NOMO-1 treated with DMSO at 0.1 percent for 48 hours (cell line): ENCODE measurements at regions not wholly inside any gene's neighbourhood (a gene's known extent, or its start where the extent isn't known, plus 50 kb on each side); places are given as distances from the start of the nearest gene placed in this dataset.

ENCODE experiments used
- DNase-seq: peaks from one replicate; lab custom pipeline; 2025; ENCODE audit not compliant: unreplicated experiment; lab: John Stamatoyannopoulos, UW

GRCh38 chr4:124333466-124333865, 379.1 kb downstream of the ANKRD50 start:
- no peak for DNase-seq

- peak; percentile 47 for DNase-seq
Observed at GRCh38 chr4:124334119-124334518, 378.4 kb downstream of the ANKRD50 start.

GRCh38 chr4:124337874-124338273, 374.7 kb downstream of the ANKRD50 start:
- DNase-seq = no peak

- no peak for DNase-seq
Observed at GRCh38 chr4:124343661-124344171, 368.8 kb downstream of the ANKRD50 start.

GRCh38 chr4:124372916-124373315, 339.6 kb downstream of the ANKRD50 start:
- no peak for DNase-seq

- no peak for DNase-seq
Observed at GRCh38 chr4:124386163-124386562, 326.4 kb downstream of the ANKRD50 start.

- no peak for DNase-seq
Observed at GRCh38 chr4:124386648-124387047, 325.9 kb downstream of the ANKRD50 start.

GRCh38 chr4:124389591-124389990, 322.9 kb downstream of the ANKRD50 start:
- DNase-seq = no peak

GRCh38 chr4:124390861-124391260, 321.7 kb downstream of the ANKRD50 start:
- DNase-seq = no peak

GRCh38 chr4:124396333-124396732, 316.2 kb downstream of the ANKRD50 start:
- no peak for DNase-seq

- DNase-seq = no peak
Observed at GRCh38 chr4:124401606-124402005, 310.9 kb downstream of the ANKRD50 start.

- no peak for DNase-seq
Observed at GRCh38 chr4:124409044-124409443, 303.5 kb downstream of the ANKRD50 start.

GRCh38 chr4:124414276-124415040, 298.1 kb downstream of the ANKRD50 start:
- DNase-seq = no peak

GRCh38 chr4:124415146-124415545, 297.4 kb downstream of the ANKRD50 start:
- no peak for DNase-seq

GRCh38 chr4:124417371-124417770, 295.2 kb downstream of the ANKRD50 start:
- DNase-seq = no peak

GRCh38 chr4:124420166-124420695, 292.3 kb downstream of the ANKRD50 start:
- DNase-seq = no peak

- DNase-seq = no peak
Observed at GRCh38 chr4:124423160-124423559, 289.4 kb downstream of the ANKRD50 start.

GRCh38 chr4:124426279-124426678, 286.3 kb downstream of the ANKRD50 start:
- DNase-seq = no peak

GRCh38 chr4:124427095-124427767, 285.3 kb downstream of the ANKRD50 start:
- DNase-seq = no peak

GRCh38 chr4:124428648-124429047, 283.9 kb downstream of the ANKRD50 start:
- DNase-seq = no peak

- no peak for DNase-seq
Observed at GRCh38 chr4:124429746-124430250, 282.7 kb downstream of the ANKRD50 start.

GRCh38 chr4:124431653-124432192, 280.8 kb downstream of the ANKRD50 start:
- no peak for DNase-seq
